K562 (cell line): ENCODE measurements at regions not wholly inside any gene's neighbourhood (a gene's known extent, or its start where the extent isn't known, plus 50 kb on each side); places are given as distances from the start of the nearest gene placed in this dataset.

ENCODE experiments used
- FOXA1 ChIP-seq: fragments of 450-650 bp; IDR thresholded peaks from 2 replicates; pipeline ENCODE4 v1.6.1; 2016; ENCODE audit warnings: mild to moderate bottlenecking, borderline replicate concordance
- FOXM1 ChIP-seq, 2 experiments: fragments of 450-650 bp in 1 of 2; sonication (generic) in 1 of 2; formaldehyde crosslinking in 1 of 2; IDR thresholded peaks; 2 replicates each; pipeline versions ENCODE4 v1.6.1 to v1.9.0; 2017 to 2022; ENCODE audit warnings: low read depth in 2 of 2, mild to moderate bottlenecking in 2 of 2, missing genetic modification reagents in 1 of 2, moderate library complexity in 1 of 2
- GABPB1 ChIP-seq: sonication (generic); formaldehyde crosslinking; IDR thresholded peaks from 2 replicates; pipeline ENCODE4 v1.8.0; 2022; ENCODE audit warnings: mild to moderate bottlenecking, missing genetic modification reagents
- NFRKB ChIP-seq: fragments of 450-650 bp; IDR thresholded peaks from 2 replicates; pipeline ENCODE4 v1.6.1; 2016; ENCODE audit warnings: low read depth
- RB1 ChIP-seq: fragments of 450-650 bp; IDR thresholded peaks from 2 replicates; pipeline ENCODE4 v1.6.1; 2017; ENCODE audit warnings: low read depth, mild to moderate bottlenecking
- SMAD2 ChIP-seq: fragments of 150-350 bp; IDR thresholded peaks from 2 replicates; pipeline ENCODE4 v1.6.1; 2014; ENCODE audit warnings: low read depth, mild to moderate bottlenecking, low read length
- SUPT5H ChIP-seq: fragments of 450-650 bp; IDR thresholded peaks from 2 replicates; pipeline ENCODE4 v1.6.1; 2016
- ZNF146 ChIP-seq: IDR thresholded peaks from one replicate; pipeline ENCODE4 v1.6.1; 2018; ENCODE audit warnings: missing compliant biosample characterization; ENCODE audit not compliant: unreplicated experiment
- TF ChIP-seq, protein P1 (sequence below): fragments of 450-650 bp; formaldehyde crosslinking; IDR thresholded peaks from 2 replicates; pipeline ENCODE4 v1.4.0; 2020; ENCODE audit warnings: mild to moderate bottlenecking, moderate library complexity
- TF ChIP-seq, protein P2 (sequence below): IDR thresholded peaks from 3 replicates; pipeline ENCODE4 v1.6.1; 2011; ENCODE audit warnings: borderline replicate concordance, mild to moderate bottlenecking, moderate library complexity; ENCODE audit not compliant: insufficient read length; ENCODE audit errors: extremely low read depth
- TF ChIP-seq, protein P3 (sequence below), 2 experiments: IDR thresholded peaks in 1 of 2; conservative IDR thresholded peaks in 1 of 2; 2 replicates each; pipeline ENCODE4 v1.6.1; 2016; ENCODE audit warnings: low read depth in 2 of 2, mild to moderate bottlenecking in 1 of 2, missing compliant biosample characterization in 1 of 2, missing genetic modification characterization in 1 of 2, moderate library complexity in 1 of 2
- TF ChIP-seq, protein P4 (sequence below), 2 experiments: fragments of 450-650 bp in 1 of 2; sonication (generic) in 1 of 2; formaldehyde crosslinking; conservative IDR thresholded peaks; 2 replicates each; pipeline versions ENCODE4 v1.4.0 to v1.8.1; 2020 to 2022; ENCODE audit warnings: mild to moderate bottlenecking in 1 of 2, missing genetic modification reagents in 1 of 2
- TF ChIP-seq, protein P5 (sequence below): fragments of 450-650 bp; formaldehyde crosslinking; conservative IDR thresholded peaks from 2 replicates; pipeline ENCODE4 v1.4.0; 2022; ENCODE audit warnings: mild to moderate bottlenecking, missing genetic modification characterization

DNA sequence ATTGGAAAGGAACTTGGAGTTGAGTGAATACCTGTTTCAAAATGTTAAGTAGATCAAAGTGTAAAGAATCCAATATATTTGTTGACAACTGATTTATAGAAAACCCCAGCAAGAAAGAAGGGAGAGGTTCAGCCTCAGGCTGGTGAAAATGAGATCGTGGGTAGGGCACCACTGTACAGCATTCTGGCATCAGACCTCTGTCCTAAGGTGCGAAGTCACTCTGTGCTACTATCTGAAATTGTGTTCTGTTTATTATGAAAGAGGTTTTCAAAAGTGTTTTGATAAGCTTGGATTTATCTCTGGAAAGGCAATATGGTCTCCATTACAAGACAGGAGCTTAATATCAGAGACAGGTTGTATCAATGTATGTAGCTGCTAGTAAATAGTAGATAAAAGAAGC, 80.5 kb upstream of the MAP4K3 start (continued):
- no peak for TF ChIP-seq GABPB1 (CRISPR knock-in tag)
- TF ChIP-seq, protein P1, sequence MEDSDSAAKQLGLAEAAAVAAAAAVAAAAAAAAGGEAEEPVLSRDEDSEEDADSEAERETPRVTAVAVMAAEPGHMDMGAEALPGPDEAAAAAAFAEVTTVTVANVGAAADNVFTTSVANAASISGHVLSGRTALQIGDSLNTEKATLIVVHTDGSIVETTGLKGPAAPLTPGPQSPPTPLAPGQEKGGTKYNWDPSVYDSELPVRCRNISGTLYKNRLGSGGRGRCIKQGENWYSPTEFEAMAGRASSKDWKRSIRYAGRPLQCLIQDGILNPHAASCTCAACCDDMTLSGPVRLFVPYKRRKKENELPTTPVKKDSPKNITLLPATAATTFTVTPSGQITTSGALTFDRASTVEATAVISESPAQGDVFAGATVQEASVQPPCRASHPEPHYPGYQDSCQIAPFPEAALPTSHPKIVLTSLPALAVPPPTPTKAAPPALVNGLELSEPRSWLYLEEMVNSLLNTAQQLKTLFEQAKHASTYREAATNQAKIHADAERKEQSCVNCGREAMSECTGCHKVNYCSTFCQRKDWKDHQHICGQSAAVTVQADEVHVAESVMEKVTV (CRISPR knock-in tag) = no peak
- TF ChIP-seq SMAD2 = no peak
- TF ChIP-seq, protein P2, sequence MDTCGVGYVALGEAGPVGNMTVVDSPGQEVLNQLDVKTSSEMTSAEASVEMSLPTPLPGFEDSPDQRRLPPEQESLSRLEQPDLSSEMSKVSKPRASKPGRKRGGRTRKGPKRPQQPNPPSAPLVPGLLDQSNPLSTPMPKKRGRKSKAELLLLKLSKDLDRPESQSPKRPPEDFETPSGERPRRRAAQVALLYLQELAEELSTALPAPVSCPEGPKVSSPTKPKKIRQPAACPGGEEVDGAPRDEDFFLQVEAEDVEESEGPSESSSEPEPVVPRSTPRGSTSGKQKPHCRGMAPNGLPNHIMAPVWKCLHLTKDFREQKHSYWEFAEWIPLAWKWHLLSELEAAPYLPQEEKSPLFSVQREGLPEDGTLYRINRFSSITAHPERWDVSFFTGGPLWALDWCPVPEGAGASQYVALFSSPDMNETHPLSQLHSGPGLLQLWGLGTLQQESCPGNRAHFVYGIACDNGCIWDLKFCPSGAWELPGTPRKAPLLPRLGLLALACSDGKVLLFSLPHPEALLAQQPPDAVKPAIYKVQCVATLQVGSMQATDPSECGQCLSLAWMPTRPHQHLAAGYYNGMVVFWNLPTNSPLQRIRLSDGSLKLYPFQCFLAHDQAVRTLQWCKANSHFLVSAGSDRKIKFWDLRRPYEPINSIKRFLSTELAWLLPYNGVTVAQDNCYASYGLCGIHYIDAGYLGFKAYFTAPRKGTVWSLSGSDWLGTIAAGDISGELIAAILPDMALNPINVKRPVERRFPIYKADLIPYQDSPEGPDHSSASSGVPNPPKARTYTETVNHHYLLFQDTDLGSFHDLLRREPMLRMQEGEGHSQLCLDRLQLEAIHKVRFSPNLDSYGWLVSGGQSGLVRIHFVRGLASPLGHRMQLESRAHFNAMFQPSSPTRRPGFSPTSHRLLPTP = no peak
- TF ChIP-seq, protein P3, sequence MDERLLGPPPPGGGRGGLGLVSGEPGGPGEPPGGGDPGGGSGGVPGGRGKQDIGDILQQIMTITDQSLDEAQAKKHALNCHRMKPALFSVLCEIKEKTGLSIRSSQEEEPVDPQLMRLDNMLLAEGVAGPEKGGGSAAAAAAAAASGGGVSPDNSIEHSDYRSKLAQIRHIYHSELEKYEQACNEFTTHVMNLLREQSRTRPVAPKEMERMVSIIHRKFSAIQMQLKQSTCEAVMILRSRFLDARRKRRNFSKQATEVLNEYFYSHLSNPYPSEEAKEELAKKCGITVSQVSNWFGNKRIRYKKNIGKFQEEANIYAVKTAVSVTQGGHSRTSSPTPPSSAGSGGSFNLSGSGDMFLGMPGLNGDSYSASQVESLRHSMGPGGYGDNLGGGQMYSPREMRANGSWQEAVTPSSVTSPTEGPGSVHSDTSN (CRISPR knock-in tag; IDR thresholded peaks at IDR 0.05; ENCODE audit: low read depth) = no peak
- TF ChIP-seq, protein P3 (tag; conservative IDR thresholded peaks at IDR 0.05; ENCODE audit: low read depth) = no peak
- TF ChIP-seq FOXA1 = no peak
- no peak for TF ChIP-seq FOXM1 (IDR thresholded peaks at IDR 0.05; ENCODE audit: low read depth)
- TF ChIP-seq FOXM1 (CRISPR knock-in tag; IDR thresholded peaks at IDR 0.05; ENCODE audit: low read depth) = no peak
- TF ChIP-seq RB1 = no peak
- TF ChIP-seq NFRKB = no peak
- TF ChIP-seq, protein P4, sequence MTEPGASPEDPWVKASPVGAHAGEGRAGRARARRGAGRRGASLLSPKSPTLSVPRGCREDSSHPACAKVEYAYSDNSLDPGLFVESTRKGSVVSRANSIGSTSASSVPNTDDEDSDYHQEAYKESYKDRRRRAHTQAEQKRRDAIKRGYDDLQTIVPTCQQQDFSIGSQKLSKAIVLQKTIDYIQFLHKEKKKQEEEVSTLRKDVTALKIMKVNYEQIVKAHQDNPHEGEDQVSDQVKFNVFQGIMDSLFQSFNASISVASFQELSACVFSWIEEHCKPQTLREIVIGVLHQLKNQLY (CRISPR knock-in tag; conservative IDR thresholded peaks at IDR 0.05) = no peak
- no peak for TF ChIP-seq ZNF146 (CRISPR knock-in tag)
- TF ChIP-seq, protein P5, sequence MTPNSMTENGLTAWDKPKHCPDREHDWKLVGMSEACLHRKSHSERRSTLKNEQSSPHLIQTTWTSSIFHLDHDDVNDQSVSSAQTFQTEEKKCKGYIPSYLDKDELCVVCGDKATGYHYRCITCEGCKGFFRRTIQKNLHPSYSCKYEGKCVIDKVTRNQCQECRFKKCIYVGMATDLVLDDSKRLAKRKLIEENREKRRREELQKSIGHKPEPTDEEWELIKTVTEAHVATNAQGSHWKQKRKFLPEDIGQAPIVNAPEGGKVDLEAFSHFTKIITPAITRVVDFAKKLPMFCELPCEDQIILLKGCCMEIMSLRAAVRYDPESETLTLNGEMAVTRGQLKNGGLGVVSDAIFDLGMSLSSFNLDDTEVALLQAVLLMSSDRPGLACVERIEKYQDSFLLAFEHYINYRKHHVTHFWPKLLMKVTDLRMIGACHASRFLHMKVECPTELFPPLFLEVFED = no peak
- no peak for TF ChIP-seq SUPT5H
